ENCODE measurements at regions not wholly inside any gene's neighbourhood (a gene's known extent, or its start where the extent isn't known, plus 50 kb on each side); places are given as distances from the start of the nearest gene placed in this dataset.
"Not testable (repeated sequence)": the region's sequence is repeated elsewhere in the genome, so short reads cannot be mapped to it uniquely, and the experiment has no call there.

GRCh38 chr16:59848296-59848695 lies 1114.2 kb upstream of the GOT2 start:
- DNase-seq = peak in 11 of 14 donors; percentile 3 to 54 (median 14)

DNA sequence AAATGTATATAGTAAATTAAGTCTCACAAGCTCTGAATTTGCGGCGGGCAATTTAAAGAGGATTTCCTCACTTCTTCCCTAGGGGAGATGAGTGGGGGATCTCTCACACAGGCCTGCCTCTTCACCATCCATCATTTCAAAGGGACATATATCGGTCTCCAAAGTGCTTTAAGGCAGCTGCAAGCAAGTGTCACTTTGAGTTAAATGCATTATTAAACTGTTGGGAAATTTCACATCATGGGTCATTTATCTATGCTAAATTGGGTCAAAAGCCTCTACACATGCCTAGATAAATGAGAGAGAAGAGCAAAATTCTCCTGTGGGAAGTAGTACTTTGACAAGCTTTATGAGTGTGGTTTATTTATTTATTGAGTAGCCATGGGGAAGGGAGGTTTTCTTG lies 1106.1 kb upstream of the GOT2 start:
- DNase-seq = no peak

DNA sequence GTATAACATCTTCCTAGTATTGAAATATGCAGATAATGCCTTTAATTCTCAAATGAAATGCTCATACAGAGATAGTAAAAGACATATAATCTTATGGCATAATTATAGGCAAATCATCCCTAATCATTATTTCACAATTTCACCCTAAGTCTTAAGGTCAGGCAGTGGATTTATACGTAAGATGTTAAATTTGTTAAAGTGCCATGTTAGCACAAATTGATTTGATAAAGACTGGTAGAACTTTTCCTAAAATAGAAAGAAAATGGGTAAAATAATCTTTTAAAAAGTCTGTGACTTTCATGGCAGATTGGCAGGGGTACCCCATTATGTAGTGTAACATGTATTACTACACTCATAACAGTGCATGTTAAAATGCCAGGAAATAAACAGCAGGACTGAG lies 1092.7 kb upstream of the GOT2 start:
- no peak for DNase-seq

DNA sequence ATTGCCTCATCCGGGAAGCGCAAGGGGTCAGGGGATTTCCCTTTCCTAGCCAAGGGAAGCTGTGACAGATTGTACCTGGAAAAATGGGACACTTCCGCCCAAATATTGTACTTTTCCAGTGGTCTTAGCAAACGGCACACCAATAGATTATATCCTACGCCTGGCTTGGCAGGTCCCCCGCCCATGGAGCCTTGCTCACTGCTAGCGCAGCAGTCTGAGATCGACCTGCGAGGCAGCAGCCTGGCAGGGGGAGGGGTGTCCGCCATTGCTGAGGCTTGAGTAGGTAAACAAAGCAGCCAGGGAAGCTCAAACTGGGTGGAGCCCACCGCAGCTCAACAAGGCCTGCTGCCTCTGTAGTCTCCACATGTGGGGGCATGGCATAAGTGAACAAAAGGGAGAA lies 1075.4 kb upstream of the GOT2 start:
- not testable (repeated sequence) for DNase-seq

DNA sequence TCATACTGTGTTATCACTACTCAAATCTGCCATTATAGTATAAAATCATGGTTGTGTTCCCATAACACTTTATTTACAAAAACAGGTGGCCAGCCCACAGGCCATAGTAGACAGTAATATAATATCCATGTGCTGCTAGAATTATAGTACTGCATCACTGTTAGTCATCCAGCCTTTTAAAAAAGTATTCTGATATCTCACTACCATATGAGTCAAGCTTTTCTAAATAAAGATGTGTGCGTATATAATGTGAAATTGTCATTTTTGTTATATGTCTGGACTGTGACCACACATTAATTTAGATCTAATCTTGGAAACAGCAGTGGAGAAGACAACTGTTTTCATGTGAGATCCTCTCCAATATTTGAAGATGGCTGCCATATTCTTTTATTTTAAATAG lies 1049.1 kb upstream of the GOT2 start:
- no peak for DNase-seq

DNA sequence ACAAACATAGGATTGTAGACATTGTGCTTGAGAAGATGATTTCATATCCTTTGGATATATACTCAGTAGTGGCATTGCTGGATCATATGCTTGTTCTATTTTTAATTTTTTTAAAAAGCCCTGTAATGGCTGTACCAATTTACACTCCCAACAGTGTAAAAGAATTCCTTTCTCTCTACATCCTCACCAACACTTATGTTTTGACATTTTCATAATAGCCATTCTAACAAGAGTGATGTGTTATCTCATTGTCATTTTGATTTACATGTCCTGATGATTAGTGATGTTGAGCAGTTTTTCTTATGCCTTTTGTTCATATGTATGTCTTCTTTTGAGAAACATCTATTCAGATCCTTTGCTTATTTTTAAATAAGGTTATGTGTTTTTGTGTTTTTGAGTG lies 1039.2 kb upstream of the GOT2 start:
- no peak for DNase-seq

DNA sequence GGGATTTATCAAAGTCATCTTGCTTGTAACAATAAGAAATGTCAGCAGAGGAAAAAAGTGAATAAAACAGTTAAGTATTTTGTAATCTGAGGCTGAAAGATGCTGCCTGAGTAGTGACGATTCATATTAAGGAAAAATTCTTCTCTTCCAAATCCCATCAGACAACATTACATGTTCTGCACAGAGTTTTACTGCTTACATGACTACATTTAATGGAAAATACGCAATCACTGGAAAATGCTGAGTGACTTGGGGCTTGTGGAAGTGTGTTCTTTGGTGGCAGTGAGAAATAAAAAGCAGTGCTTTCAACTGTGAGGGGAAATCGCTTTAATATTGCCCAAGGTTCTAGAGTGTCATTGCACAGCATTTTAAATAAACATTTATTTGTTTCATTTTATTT lies 1025.2 kb upstream of the GOT2 start:
- DNase-seq = no peak

GRCh38 chr16:59758848-59759247 lies 1024.7 kb upstream of the GOT2 start:
- no peak for DNase-seq

DNA sequence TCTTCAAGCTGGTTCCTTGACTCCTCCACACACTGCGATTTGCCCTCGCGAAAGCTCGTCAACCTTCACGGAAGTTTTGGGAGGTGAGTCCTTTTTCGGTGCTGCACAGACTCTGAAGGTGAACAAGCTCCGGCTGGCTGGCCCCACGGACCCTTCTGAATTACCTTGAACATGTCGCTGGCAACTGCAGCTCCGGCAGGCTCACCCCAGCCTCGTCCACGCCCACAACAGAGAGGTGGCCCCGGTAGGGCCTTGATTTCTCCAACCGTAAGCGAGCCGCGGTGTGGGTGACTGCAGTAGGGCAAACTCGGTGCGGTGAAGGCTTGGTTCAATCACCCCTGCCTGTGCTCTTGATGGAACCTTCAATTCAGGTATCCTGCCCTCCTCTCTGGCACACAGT lies 1020.7 kb upstream of the GOT2 start:
- DNase-seq = no peak

DNA sequence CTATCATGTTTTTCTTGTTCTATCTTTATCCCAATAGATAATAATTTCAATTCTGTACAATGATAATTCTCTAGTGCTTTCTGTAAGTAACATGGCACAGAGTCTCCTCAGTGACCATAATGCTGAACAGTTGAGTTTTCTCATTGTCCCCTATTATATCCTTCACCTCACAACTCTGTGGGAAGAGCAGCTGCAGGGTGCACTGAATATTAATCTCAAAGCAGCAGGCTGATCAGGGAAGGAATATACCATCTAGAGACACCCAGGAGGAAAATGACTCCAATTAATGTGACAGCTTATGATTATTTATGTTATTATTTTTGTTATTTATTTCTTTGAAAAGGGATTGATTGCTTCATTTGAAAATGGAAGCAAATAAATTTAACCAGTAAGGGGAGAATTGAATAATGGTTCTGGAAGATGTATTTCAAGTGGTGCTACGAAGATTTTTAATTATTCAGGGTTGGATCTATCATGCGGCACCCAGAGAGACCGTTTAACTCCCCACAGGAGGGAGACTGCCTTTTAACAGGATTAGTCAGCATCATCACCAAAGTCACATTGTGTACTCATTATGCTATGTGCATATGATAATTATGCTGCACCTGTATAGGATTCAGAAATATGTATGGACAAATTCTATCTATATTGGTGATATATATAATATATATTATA lies 1015.7 kb upstream of the GOT2 start:
- no peak for DNase-seq

- DNase-seq = no peak
Observed at GRCh38 chr16:59748531-59748930, 1014.4 kb upstream of the GOT2 start.

GRCh38 chr16:59743504-59743903 lies 1009.4 kb upstream of the GOT2 start:
- no peak for DNase-seq

GRCh38 chr16:59740858-59741257 lies 1006.7 kb upstream of the GOT2 start:
- DNase-seq = no peak

- no peak for DNase-seq
Observed at GRCh38 chr16:59737274-59737673, 1003.2 kb upstream of the GOT2 start.

DNA sequence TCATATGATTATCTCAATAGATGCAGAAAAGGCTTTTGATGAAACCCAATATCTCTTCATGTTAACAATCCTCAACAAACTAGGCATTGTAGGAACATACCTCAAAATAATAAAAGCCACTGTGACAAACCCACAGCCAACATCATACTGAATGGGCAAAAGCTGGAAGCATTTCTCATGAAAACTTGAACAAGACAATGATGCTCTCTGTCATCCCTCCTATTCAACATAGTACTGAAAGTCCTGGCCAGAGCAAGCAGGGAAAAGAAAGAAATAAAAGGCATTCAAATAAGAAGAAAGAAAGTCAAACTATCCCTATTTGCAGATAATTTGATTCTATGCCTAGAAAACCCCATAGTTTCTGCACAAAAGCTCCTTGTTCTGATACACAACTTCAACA lies 999.2 kb upstream of the GOT2 start:
- peak in 2 of 14 donors; percentile 2 to 7 for DNase-seq

DNA sequence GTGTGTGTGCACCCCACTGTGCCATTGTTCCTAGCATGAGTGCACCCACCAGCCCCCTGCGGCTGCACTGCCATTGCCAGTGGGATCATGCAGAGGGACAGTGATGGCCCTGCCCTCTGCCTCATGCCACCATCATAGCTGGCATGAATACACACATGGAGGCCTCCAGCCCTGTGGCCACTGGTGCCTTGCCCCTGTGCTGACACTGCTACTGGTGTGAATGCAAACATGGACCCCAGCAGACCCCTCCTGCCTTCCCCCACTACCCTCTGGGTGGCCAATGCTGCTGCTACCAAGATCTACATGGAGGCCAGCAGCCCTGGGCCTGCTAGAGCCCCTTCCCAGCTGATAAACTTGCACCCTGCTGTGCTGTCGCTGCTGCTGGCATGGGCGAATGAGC lies 995.5 kb upstream of the GOT2 start:
- DNase-seq = no peak

DNA sequence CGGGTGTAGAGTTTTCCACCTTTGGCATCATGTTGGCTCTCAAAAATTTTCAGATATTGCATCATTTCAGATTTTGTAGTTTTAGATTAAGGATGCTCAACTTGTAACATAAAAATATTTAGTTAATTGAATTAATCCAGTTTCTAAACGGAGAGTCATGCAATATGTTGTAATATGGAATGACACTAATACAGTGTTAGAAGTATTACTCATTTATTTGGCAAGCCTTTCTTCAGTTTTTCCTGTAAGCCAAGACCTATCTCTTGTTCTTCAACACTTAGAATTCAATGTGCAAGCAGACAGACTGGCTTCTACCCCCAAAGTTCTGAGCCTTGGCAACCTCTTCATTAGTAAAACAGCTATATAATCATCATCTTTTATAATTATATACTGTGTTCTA lies 985.0 kb upstream of the GOT2 start:
- DNase-seq = no peak

DNA sequence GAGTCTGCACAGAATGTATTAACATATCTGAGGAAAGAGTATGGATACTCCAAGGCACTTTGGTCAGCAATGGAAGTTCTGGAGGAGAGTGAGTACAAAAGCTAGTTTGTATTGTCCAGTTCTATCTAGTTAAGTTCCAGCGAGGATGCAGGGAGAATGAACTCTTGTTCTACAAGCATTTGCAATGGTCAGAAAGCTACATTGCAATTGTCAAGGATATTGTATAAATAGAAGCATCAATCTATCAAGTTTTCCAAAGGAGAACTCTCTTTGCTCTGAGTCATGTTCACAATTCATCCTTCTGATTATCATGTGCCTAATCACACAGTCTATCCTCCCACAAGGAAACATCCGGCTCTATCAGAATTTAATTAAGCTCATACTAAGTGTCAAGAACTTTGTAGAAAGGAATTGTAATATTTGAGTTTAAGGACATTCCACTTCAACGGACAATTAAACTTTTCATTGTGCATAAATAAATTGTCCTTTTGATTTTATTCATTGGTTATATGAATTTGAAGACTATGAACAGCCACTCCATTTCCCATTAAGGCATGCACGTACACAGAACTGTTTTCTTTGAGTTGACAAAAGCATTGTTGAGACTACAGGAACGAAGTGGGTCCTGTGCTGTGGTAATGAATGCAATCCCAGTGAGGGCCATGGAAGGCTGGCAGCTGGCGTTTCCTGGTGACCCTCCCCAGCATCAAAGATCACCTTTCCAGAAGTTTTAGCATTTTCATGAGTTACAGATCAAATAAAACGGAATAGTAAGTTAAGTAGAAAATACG lies 973.5 kb upstream of the GOT2 start:
- DNase-seq = no peak

DNA sequence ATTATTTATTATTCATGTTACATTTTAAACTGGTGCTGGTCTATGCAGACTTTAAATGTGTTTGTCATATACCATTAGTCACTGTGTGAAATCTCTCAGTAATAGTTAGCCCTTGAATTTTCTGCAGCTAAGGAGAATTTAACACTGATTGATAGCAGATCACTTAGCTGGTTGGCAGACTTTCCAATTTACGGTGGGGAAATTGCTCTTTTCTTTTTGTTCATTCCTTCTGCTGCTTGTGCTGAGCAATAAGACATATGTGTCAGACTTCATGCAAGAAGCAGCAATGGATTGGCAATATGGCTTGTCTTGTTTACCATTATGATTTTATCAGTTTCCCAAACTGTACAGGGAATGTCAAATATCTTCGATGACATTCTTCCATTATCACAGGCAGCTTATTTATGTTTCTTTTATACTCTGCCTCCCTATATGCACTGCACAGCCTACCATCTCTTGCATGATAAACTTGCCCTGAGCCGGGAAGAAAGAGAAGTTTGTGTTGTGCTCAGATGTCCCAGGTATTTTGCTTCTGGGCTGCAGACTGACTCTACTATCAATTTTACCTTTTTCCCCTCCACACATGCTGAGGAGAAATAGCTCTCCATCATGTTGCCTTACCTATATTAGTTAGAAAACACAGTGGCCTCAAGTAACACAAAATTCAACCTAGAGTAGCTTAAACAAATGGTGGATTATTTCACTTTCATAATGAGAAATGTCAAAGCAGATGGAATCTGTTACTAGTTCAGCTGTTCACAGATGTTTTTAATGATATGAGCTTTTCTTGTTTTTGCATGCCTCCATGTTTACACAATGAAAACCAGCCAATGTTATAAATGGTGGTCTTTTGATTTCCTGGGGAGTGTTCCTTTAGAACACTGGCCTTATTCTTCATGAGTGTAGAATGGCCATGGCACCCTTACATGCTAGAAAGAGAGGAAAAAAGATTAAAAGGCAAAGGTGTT lies 968.1 kb upstream of the GOT2 start:
- DNase-seq = no peak

DNA sequence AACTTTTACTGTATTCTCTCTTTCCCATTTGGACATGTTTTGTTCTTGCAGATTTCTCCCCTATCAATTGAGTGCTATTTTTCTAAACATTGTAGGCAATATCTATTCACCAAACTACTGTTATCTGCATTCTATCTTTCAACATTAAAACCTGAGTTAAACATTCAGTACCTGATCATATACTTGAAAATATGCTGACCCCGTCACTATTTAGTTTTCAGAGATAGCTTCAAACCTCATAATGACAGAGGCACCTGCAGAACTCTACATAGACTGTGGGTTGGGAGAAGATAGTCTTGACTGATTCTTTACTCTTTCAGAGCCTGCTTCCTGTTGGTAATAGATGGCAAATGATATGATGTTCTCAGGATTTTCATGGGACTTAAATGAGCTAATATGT lies 965.7 kb upstream of the GOT2 start:
- no peak for DNase-seq

DNA sequence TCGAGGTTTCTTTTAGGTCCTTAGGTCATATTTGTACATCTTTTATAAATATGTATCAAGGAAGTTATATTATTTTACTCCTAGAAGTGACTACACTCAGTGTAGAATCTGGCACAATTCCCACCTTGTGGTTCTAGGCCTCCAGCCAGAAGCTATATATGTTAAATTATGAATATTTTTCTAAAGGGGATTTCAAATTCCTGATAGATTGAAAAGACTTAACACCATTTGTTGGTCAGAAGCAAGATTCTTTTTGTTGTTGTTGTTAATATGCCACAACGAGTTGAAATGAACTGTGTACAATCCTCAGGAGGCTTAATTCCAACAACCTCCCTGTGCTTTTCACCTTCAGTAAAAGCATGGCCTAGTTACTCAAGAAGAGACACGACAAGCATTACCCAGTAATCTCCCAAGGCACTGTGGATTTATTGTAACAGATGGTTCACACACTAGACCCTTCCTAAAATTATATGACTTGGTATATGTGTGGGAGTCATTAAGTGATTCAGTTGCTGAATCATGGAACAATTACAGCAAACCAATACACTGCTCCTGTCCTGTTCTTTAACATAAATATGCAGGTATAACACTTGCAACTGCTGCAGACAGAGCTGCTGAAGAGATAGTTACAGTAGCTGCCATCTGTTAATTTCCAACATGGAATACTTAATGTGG lies 964.4 kb upstream of the GOT2 start:
- no peak for DNase-seq

- no peak for DNase-seq
Observed at GRCh38 chr16:59697761-59698160, 963.6 kb upstream of the GOT2 start.

DNA sequence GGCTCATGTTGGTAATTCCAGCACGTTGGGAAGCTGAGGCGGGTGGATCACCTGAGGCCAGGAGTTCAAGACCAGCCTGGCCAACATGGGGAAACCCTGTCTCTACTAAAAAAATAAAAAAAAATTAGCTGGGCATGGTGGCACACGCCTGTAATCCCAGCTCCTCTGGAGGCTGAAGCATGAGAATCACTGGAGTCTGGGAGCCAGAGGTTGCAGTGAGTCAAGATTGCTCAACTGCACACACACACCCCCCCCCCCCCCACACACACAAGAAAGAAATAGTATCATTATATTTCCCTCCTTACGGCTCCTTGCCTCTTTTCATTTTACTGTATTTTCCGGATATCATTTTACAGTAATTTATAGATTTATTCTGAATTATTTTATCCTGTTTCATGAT lies 963.1 kb upstream of the GOT2 start:
- no peak for DNase-seq
